GM12872 (cell line): ENCODE measurements at regions not wholly inside any gene's neighbourhood (a gene's known extent, or its start where the extent isn't known, plus 50 kb on each side); places are given as distances from the start of the nearest gene placed in this dataset.
A peak's percentile ranks its signal among the peaks of the same experiment; 100 is the strongest.

Experiments
- TF ChIP-seq, protein P1 (sequence below): IDR thresholded peaks from 3 replicates; pipeline ENCODE4 v1.5.1; 2011; ENCODE audit warnings: low read depth, mild to moderate bottlenecking, low read length, moderate library complexity; ENCODE audit not compliant: insufficient read depth

DNA sequence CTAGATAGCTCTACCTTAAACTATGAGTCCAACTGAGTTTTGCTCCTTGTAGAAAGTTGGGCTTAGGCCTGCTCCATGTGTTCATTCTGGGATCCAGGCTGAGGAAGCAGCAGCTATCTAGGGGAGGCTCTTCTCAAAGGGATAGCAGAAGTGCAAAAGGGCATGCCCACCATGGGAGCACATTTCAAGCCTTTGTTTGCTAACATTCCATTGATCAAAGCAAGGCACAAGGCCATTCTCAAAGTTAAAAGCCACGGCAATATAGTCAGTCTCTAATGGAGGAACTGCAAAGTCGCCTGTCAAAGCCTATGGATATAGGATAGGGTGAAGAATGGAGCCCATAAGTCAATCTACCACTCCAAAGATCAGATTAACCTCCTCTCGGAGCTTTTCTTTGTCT, 488.1 kb upstream of the ARX start:
- TF ChIP-seq, protein P1, sequence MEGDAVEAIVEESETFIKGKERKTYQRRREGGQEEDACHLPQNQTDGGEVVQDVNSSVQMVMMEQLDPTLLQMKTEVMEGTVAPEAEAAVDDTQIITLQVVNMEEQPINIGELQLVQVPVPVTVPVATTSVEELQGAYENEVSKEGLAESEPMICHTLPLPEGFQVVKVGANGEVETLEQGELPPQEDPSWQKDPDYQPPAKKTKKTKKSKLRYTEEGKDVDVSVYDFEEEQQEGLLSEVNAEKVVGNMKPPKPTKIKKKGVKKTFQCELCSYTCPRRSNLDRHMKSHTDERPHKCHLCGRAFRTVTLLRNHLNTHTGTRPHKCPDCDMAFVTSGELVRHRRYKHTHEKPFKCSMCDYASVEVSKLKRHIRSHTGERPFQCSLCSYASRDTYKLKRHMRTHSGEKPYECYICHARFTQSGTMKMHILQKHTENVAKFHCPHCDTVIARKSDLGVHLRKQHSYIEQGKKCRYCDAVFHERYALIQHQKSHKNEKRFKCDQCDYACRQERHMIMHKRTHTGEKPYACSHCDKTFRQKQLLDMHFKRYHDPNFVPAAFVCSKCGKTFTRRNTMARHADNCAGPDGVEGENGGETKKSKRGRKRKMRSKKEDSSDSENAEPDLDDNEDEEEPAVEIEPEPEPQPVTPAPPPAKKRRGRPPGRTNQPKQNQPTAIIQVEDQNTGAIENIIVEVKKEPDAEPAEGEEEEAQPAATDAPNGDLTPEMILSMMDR: no peak

DNA sequence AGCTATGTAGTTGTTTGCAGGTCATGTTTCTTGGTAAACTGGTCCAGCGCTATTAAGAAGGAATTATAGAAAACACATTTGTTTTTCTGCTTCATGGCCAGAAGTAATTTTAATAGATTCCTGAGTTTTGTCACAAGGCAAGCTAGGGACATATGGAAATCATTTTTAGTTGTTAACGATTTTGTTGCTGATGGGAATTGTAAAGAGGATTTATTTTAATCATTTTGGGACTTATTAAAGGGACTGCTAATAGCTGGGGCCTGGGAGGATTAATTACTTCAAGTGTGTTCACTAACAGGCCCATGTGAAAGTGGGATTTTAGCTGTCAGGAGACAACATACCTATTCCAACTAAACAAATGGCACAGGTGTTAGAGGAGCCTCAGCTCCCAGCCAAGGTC, 492.0 kb upstream of the ARX start:
- TF ChIP-seq, protein P1: no peak

DNA sequence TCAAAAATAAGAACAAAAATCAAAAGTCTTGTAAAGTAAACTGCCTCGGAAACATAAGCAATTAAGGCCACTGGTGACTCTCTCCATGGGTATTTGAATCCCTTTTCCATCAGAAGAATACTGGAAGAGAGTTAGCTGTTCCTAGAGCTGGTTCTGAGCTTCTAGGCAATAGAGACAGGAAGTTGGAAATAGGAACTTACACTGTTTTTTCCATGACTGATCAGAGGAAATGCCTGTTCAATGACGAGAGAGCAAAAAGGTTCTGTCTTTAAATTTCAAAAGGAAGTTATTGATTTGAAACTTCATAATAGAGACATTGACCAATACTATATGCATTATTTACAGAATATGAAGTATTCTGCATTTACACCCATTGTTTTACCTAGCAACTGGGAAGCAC, 503.5 kb upstream of the ARX start:
- TF ChIP-seq, protein P1: no peak

DNA sequence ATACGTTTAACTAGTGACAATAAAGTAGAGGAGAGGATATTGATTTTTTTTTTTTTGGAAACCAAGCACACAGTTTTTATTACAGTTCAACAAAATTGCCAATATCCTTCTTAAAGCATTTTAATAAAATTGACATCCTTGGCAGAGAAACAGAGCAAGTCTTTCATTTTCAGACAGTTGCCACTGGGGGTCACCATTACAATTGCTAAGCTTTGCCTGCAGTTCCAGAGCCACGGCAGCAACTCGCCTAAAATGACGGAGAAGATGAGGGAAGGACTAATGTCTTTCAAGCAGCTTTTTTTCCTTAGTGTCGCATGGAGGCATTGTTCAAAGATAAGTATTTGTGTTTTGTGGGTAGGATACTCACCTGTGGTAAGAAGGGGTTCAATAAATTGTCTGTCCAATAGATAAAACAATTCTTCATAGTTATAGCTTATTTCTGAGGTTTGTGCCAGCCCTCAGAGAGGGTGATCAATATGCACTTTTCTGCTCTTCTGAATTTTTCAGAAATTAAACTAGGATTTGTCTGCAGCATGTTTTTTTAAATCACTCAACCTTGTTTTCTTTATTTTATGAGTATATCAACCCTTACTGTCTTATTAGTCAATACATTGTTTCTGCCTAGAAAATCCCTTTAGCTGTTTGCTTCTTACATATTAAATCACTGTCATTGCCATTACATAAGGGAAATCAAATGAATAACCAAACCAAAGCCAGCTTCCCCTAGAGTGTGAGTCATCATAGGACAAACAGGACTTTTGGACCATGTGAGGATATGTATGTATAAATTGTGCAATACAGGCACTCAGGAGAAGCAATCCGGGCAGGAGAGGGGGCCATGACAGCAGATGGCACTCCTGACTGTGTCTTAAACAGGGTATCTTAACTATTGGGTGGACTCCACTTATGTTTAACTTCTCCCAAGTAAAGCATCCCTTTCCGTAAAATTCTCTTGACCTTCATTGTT, 508.1 kb upstream of the ARX start:
- TF ChIP-seq, protein P1: peak; percentile 15; the same call in 1 of the 3 replicates

DNA sequence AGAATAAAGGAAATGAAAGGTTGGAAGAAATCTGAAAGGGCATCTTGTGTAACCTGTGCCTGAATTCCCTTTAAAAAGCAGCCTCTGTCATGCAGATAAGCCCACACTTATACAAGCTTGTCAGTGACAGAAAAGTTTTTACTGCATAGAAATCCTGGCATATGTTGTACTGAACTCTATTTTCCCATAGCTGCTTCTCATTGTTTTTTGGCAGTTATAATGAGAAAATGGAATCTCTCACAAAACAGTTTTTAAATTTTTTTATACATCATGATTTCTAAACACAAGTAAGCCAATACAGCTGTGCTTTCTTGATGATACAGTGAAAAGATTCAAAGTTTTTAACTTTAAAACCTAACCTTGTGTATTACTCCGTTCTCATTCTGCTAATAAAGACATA, 511.4 kb upstream of the ARX start:
- TF ChIP-seq, protein P1: no peak

DNA sequence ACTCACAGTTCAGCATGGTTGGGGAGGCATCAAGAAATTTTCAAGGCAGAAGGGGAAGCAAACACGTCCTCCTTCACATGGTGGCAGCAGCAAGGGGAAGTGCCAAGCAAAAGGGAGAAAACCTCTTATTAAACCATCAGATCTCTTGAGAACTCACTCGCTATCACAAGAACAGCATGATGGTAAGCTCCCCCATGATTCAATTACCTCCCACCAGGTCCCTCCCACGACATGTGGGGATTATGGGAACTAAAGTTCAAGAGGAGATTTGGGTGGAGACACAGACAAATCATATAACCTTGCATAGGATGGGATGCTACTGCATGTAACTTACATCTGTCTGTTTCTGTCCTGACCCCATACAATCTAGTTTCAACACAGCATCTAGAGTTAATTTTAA, 511.8 kb upstream of the ARX start:
- TF ChIP-seq, protein P1: no peak

DNA sequence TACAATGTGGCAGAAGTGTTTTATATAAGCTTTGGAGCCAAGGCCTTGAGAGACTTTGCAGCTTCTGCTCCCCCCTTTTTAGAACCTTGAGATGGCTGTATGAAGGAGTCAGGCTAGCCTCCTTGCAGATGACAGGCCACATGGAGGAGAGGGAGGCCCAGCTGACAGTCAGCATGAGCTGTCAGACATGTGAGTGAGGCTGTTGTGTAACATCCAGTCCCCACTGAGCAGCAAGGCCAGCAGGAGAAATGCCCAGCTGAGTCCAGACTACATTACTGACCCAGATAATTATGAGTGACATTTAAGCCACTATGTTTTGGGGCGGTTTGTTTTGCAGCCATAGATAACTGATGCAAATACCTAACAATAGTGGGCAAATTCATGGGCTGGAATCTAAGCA, 515.3 kb upstream of the ARX start:
- TF ChIP-seq, protein P1: no peak
